ENCODE measurements at regions not wholly inside any gene's neighbourhood (a gene's known extent, or its start where the extent isn't known, plus 50 kb on each side); places are given as distances from the start of the nearest gene placed in this dataset.
A peak's percentile ranks its signal among the peaks of the same experiment; 100 is the strongest.
"Not testable (repeated sequence)": the region's sequence is repeated elsewhere in the genome, so short reads cannot be mapped to it uniquely, and the experiment has no call there.

DNA sequence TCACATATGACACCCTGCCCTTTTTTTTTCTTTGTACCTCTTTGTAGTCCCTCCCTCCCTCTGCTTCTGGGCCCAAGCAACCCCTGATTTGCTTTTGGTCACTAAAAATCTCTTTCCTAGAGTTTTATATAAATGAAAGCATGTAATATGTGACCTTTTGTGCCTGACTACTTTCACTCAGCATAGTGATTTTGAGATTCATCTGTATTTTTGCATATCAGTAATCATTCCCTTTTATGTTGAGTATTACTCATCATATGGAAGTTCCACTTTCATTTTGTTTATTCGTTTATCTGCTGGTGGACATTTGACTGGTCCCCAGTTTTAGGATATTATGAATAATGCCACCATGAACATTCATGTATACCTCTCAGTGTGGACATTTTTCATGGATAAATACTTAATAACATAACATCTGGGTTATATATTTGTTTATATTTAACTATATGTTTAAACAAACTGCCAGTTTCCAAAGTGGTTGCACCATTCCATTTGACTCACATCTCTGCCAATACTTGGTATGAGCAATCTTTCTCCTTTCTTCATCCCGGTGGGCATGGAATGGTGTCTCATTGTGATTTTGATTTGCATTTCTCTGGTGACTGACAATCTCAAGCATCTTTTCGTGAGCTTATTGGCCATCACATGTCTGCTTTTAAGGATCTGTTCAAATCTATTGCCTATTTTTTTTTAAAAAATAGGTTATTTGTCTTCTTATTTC is 115.7 kb upstream of the S1PR3 start:
- Histone ChIP-seq H3K18ac (ENCODE audit: low read length) (no peak overlapping the region), H2BK12ac (ENCODE audit: low read length) (no peak overlapping the region), H4K8ac (ENCODE audit: low read depth, low read length) (no peak overlapping the region), H3K4me1 (ENCODE audit: control insufficient read depth in 1 of 2, insufficient read depth in 2 of 2, low read length in 2 of 2) (peaks cover 5 to 10% of the 10 kb centered on the region in 2 experiments), H3K36me3 (ENCODE audit: control insufficient read depth in 1 of 2, insufficient read depth in 2 of 2, low read length in 2 of 2) (no peaks in the 10 kb centered on the region), H2AK5ac (ENCODE audit: low read length) (no peak overlapping the region), H3K27me3 (ENCODE audit: insufficient read depth, low read length) (no peaks in the 10 kb centered on the region), H3K4me2 (ENCODE audit: low read length) (no peak overlapping the region), H4K12ac (ENCODE audit: low read depth, low read length) (no peak overlapping the region), H3K9ac (ENCODE audit: low read length) (no peak overlapping the region), H3K9me3 (ENCODE audit: insufficient read depth, low read depth, low read length) (peaks cover 4% of the 10 kb centered on the region), H3K79me1 (ENCODE audit: low read length) (no peaks in the 10 kb centered on the region), H2BK120ac (ENCODE audit: insufficient read depth, low read length, poor library complexity) (no peak overlapping the region), H3K14ac (ENCODE audit: low read length) (no peak overlapping the region), H2AFZ (ENCODE audit: insufficient read depth, low read length, poor library complexity) (no peak overlapping the region), H2BK5ac (ENCODE audit: low read depth, low read length, poor library complexity) (no peak overlapping the region), H4K91ac (ENCODE audit: low read depth, low read length) (no peak overlapping the region), H3K27ac (ENCODE audit: low read depth, low read length) (no peak overlapping the region), H3K79me2 (ENCODE audit: control insufficient read depth, insufficient read depth, low read length, poor library complexity) (no peaks in the 10 kb centered on the region), H3K23ac (ENCODE audit: low read length) (no peak overlapping the region), H3K4ac (ENCODE audit: low read depth, low read length) (no peak overlapping the region), H3K4me3 (ENCODE audit: low read depth, low read length) (no peak overlapping the region)
- WGBS (ENCODE audit: extremely low coverage, insufficient coverage, insufficient read length), result no CpG with 5 or more reads among the region's 3 CpGs
- no peak for DNase-seq

DNA sequence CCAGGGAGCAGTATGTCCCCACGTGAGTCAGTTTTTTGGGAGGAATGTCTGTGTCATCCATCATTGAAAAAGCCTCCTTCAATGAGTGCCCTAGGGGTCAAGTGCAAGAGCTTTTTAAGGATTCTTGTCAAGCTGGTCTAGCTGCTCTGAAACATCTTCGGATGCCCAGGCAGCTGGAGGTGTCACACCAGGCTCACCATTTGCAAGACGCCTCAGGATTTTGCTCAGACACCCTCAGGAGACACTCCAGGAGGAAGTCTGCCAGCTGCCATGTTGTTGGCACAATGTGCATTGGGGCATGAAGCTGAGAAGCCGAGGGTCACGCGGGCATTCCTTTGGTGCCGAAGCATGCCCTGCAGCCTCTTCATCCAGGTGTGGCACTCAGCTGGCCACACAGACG is 111.1 kb upstream of the S1PR3 start:
- no peak overlapping the region for H2BK5ac ChIP-seq (ENCODE audit: low read depth, low read length, poor library complexity)
- no peaks in the 10 kb centered on the region for H3K27me3 ChIP-seq (ENCODE audit: insufficient read depth, low read length)
- H3K23ac ChIP-seq (ENCODE audit: low read length), result no peak overlapping the region
- no peak overlapping the region for H2BK120ac ChIP-seq (ENCODE audit: insufficient read depth, low read length, poor library complexity)
- no peak overlapping the region for H2BK12ac ChIP-seq (ENCODE audit: low read length)
- no peak overlapping the region for H4K91ac ChIP-seq (ENCODE audit: low read depth, low read length)
- no peak overlapping the region for H3K4me3 ChIP-seq (ENCODE audit: low read depth, low read length)
- no peaks in the 10 kb centered on the region for H3K36me3 ChIP-seq (ENCODE audit: control insufficient read depth in 1 of 2, insufficient read depth in 2 of 2, low read length in 2 of 2)
- no peak overlapping the region for H3K14ac ChIP-seq (ENCODE audit: low read length)
- no peaks in the 10 kb centered on the region for H3K79me1 ChIP-seq (ENCODE audit: low read length)
- H2AFZ ChIP-seq (ENCODE audit: insufficient read depth, low read length, poor library complexity), result no peak overlapping the region
- peaks cover 4% of the 10 kb centered on the region for H3K9me3 ChIP-seq (ENCODE audit: insufficient read depth, low read depth, low read length)
- no CpG with 5 or more reads among the region's 8 CpGs for WGBS (ENCODE audit: extremely low coverage, insufficient coverage, insufficient read length)
- H3K4me2 ChIP-seq (ENCODE audit: low read length), result no peak overlapping the region
- DNase-seq, result peak; percentile 77 to 96
- no peak overlapping the region for H3K27ac ChIP-seq (ENCODE audit: low read depth, low read length)
- H3K4me1 ChIP-seq (ENCODE audit: control insufficient read depth in 1 of 2, insufficient read depth in 2 of 2, low read length in 2 of 2), result peaks cover 3 to 6% of the 10 kb centered on the region in 2 experiments
- H2AK5ac ChIP-seq (ENCODE audit: low read length), result no peak overlapping the region
- H3K9ac ChIP-seq (ENCODE audit: low read length), result no peak overlapping the region
- no peak overlapping the region for H4K12ac ChIP-seq (ENCODE audit: low read depth, low read length)
- no peak overlapping the region for H3K4ac ChIP-seq (ENCODE audit: low read depth, low read length)
- H4K8ac ChIP-seq (ENCODE audit: low read depth, low read length), result no peak overlapping the region
- H3K79me2 ChIP-seq (ENCODE audit: control insufficient read depth, insufficient read depth, low read length, poor library complexity), result no peaks in the 10 kb centered on the region
- H3K18ac ChIP-seq (ENCODE audit: low read length), result no peak overlapping the region

DNA sequence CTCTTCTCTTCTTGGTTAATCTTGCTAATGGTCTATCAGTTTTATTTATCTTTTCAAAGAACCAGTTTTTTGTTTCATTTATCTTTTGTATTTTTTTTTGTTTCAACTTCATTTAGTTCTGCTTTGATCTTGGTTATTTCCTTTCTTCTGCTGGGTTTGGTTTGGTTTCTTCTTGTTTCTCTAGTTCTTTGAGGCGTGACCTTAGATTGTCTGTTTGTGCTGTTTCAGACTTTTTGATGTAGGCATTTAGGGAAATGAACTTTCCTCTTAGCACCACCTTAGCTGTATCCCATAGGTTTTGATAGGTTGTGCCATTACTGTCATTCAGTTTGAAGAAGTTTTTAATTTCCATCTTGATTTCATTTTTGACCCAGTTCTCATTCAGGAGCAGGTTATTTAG is 107.0 kb upstream of the S1PR3 start:
- no CpG with 5 or more reads among the region's 1 CpG for WGBS (ENCODE audit: extremely low coverage, insufficient coverage, insufficient read length)
- not testable (repeated sequence) for H3K27me3 ChIP-seq (ENCODE audit: insufficient read depth, low read length); H3K79me2 ChIP-seq (ENCODE audit: control insufficient read depth, insufficient read depth, low read length, poor library complexity); H3K9ac ChIP-seq (ENCODE audit: low read length); H3K14ac ChIP-seq (ENCODE audit: low read length); H3K4me3 ChIP-seq (ENCODE audit: low read depth, low read length); H3K23ac ChIP-seq (ENCODE audit: low read length); H2BK12ac ChIP-seq (ENCODE audit: low read length); H2BK5ac ChIP-seq (ENCODE audit: low read depth, low read length, poor library complexity); H3K79me1 ChIP-seq (ENCODE audit: low read length); H3K4ac ChIP-seq (ENCODE audit: low read depth, low read length); H3K36me3 ChIP-seq (ENCODE audit: control insufficient read depth in 1 of 2, insufficient read depth in 2 of 2, low read length in 2 of 2); H3K27ac ChIP-seq (ENCODE audit: low read depth, low read length); H2BK120ac ChIP-seq (ENCODE audit: insufficient read depth, low read length, poor library complexity); H4K8ac ChIP-seq (ENCODE audit: low read depth, low read length); DNase-seq; H3K18ac ChIP-seq (ENCODE audit: low read length); H2AFZ ChIP-seq (ENCODE audit: insufficient read depth, low read length, poor library complexity); H2AK5ac ChIP-seq (ENCODE audit: low read length); H4K12ac ChIP-seq (ENCODE audit: low read depth, low read length); H4K91ac ChIP-seq (ENCODE audit: low read depth, low read length); H3K9me3 ChIP-seq (ENCODE audit: insufficient read depth, low read depth, low read length); H3K4me2 ChIP-seq (ENCODE audit: low read length)
- peaks cover 7 to 12% of the 10 kb centered on the region in 2 experiments for H3K4me1 ChIP-seq (ENCODE audit: control insufficient read depth in 1 of 2, insufficient read depth in 2 of 2, low read length in 2 of 2)

DNA sequence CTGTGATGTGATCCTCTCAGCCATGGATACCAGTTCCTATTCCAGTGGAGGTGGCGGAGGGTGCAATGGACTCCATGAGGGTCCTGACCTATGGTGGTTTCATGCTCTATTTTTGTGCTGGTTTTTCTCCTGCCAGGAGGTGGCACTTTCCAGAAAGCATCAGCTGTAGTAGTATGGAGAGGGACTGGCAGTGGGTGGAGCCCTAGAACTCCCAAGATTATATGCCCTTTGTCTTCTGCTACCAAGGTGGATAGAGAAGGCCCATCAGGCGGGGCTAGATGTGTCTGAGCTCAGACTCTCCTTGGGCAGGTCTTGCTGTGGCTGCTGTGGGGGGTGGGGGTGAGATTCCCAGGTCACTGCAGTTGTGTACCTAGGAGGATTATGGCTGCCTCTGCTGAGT is 104.5 kb upstream of the S1PR3 start:
- H3K27me3 ChIP-seq (ENCODE audit: insufficient read depth, low read length); H2BK120ac ChIP-seq (ENCODE audit: insufficient read depth, low read length, poor library complexity); H4K91ac ChIP-seq (ENCODE audit: low read depth, low read length); H3K23ac ChIP-seq (ENCODE audit: low read length); H3K9me3 ChIP-seq (ENCODE audit: insufficient read depth, low read depth, low read length); H2AFZ ChIP-seq (ENCODE audit: insufficient read depth, low read length, poor library complexity); H3K4me2 ChIP-seq (ENCODE audit: low read length); H4K8ac ChIP-seq (ENCODE audit: low read depth, low read length); H2AK5ac ChIP-seq (ENCODE audit: low read length); H3K4me3 ChIP-seq (ENCODE audit: low read depth, low read length); H2BK12ac ChIP-seq (ENCODE audit: low read length); H2BK5ac ChIP-seq (ENCODE audit: low read depth, low read length, poor library complexity); H4K12ac ChIP-seq (ENCODE audit: low read depth, low read length); H3K14ac ChIP-seq (ENCODE audit: low read length); H3K27ac ChIP-seq (ENCODE audit: low read depth, low read length); H3K4ac ChIP-seq (ENCODE audit: low read depth, low read length); H3K79me1 ChIP-seq (ENCODE audit: low read length); H3K4me1 ChIP-seq (ENCODE audit: control insufficient read depth in 1 of 2, insufficient read depth in 2 of 2, low read length in 2 of 2); H3K79me2 ChIP-seq (ENCODE audit: control insufficient read depth, insufficient read depth, low read length, poor library complexity); H3K36me3 ChIP-seq (ENCODE audit: control insufficient read depth in 1 of 2, insufficient read depth in 2 of 2, low read length in 2 of 2); H3K9ac ChIP-seq (ENCODE audit: low read length); H3K18ac ChIP-seq (ENCODE audit: low read length): not testable (repeated sequence)
- peak in 1 of 2 donors; percentile 12 for DNase-seq
- WGBS (ENCODE audit: extremely low coverage, insufficient coverage, insufficient read length), result no CpG with 5 or more reads among the region's 2 CpGs

Measured in trophoblast cell (in vitro differentiated cells and primary cell).